BJ (cell line): ENCODE measurements at regions not wholly inside any gene's neighbourhood (a gene's known extent, or its start where the extent isn't known, plus 50 kb on each side); places are given as distances from the start of the nearest gene placed in this dataset. TPM values are rescaled to one million over a fixed set of nuclear protein-coding genes. Genes with fewer than 3 reads are reported as not detected.
"Not testable (repeated sequence)": the region's sequence is repeated elsewhere in the genome, so short reads cannot be mapped to it uniquely, and the experiment has no call there.

Experiments used
- CTCF ChIA-PET: fragments of 350-600 bp; formaldehyde crosslinking; extraction: SDS; loops from one replicate; lab custom pipeline; 2021; ENCODE audit warnings: antibody characterized with exemption, inconsistent platforms; lab: Yijun Ruan, JAX
- POLR2A ChIA-PET: fragments of 300-600 bp; sonication (Branson Sonifier 250); formaldehyde crosslinking; extraction: SDS; loops from one replicate; lab custom pipeline; 2021; ENCODE audit warnings: antibody characterized with exemption; lab: Charles Lee
- DNase-seq: peaks from one replicate; pipeline ENCODE4 v3.0.0-alpha.2; 2011; ENCODE audit warnings: low read depth
- H3K27me3 ChIP-seq: 2 replicates; pipeline ENCODE4 v1.6.0; 2011; ENCODE audit warnings: low read length; ENCODE audit not compliant: control insufficient read depth, insufficient read depth
- H3K36me3 ChIP-seq: 2 replicates; pipeline ENCODE4 v1.5.1; 2011; ENCODE audit warnings: low read length; ENCODE audit not compliant: control insufficient read depth, insufficient read depth
- H3K4me3 ChIP-seq: 2 replicates; pipeline ENCODE4 v1.5.1; 2011; ENCODE audit warnings: low read depth, mild to moderate bottlenecking, control low read depth, low read length
- small RNA-seq: library from RNA; depleted of rRNA; stranded (forward); fragments of <200 nt; gene quantifications from one replicate; pipeline ENCODE3, GENCODE V24; 2012; ENCODE audit warnings: low replicate concordance, low read depth; ENCODE audit not compliant: insufficient read length
- TF ChIP-seq, protein P1 (sequence below): IDR thresholded peaks from 2 replicates; pipeline ENCODE4 v1.5.1; 2011; ENCODE audit warnings: low read depth, mild to moderate bottlenecking, control low read depth, inconsistent platforms, low read length, moderate library complexity; ENCODE audit not compliant: insufficient read depth

DNA sequence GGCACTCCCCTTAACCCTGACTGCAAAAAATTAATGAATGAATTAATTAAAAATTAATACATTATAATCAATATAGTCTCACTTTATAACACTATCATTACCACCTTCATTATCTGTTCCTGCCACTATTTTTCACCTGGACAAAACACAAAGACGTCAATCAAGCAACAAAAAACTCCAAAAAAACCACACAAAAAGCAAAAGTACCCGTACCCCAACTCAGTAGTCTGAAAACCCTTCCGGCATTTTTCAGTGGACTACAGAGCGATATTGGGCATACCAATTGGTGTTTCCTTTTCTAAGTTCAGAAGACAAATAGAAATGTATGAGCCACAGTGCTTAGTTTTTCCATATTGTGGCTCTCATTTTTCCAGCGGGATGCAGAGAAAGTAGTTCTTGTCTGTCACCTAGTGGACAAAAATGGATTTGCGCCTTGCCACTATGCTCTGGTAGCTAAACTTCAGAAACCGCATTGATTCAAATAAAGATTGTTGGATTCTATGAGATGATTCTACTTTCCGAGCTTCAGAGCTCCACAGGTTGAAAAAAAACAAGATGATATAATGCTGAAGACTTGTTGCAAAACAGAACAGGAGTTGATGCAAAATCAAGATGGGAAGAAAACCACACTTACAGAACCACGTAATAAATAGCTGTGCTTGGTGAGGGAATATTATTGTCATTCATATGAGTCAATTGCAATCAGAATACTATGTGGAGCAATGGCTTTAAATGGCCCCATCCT, 50.6 kb upstream of the ITGB1 start:
- TF ChIP-seq, protein P1, sequence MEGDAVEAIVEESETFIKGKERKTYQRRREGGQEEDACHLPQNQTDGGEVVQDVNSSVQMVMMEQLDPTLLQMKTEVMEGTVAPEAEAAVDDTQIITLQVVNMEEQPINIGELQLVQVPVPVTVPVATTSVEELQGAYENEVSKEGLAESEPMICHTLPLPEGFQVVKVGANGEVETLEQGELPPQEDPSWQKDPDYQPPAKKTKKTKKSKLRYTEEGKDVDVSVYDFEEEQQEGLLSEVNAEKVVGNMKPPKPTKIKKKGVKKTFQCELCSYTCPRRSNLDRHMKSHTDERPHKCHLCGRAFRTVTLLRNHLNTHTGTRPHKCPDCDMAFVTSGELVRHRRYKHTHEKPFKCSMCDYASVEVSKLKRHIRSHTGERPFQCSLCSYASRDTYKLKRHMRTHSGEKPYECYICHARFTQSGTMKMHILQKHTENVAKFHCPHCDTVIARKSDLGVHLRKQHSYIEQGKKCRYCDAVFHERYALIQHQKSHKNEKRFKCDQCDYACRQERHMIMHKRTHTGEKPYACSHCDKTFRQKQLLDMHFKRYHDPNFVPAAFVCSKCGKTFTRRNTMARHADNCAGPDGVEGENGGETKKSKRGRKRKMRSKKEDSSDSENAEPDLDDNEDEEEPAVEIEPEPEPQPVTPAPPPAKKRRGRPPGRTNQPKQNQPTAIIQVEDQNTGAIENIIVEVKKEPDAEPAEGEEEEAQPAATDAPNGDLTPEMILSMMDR: peak; percentile 97
- DNase-seq: no peak
- CTCF ChIA-PET: interaction anchor here (0.6 to 2.7 kb wide), 34 partner anchors 14 to 818 kb away, joined by 3 to 20 read pairs (median 5); no protein-coding TSS in a partner anchor
- POLR2A ChIA-PET: interaction anchor here (1.1 kb wide), 1 partner anchor 23 kb away, joined by 3 read pairs; no protein-coding TSS in a partner anchor
- Histone ChIP-seq H3K36me3 (no peaks in the 10 kb centered on the region), H3K27me3 (no peaks in the 10 kb centered on the region), H3K4me3 (no peak overlapping the region)

DNA sequence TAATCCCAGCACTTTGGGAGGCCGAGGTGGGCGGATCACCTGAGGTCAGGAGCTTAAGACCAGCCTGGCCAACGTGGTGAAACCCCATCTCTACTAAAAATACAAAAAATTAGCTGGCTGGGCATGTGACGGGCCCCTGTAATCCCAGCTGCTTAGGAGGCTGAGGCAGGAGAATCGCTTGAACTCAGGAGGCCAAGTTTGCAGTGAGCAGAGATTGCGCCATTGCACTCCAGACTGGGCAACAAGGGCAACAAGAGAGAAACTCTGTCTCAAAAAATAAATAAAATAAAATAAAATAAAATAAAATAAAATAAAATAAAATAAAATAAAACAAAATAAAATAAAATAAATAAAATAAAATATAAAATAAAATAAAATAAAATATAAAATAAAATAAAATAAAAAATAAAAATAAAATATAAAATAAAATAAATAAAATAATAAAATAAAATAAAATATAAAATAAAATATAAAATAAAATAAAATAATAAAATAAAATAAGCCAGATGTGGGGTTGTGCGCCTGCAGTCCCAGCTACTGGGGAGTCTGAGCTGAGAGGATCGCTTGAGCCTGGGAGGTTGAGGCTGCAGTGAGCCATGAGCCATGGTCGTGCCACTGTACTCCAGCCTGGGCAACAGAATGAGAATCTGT, 49.8 kb upstream of the ITGB1 start:
- H3K27me3 ChIP-seq, POLR2A ChIA-PET, H3K36me3 ChIP-seq, H3K4me3 ChIP-seq, DNase-seq: not testable (repeated sequence)
- CTCF ChIA-PET: interaction anchor here (0.7 to 2.7 kb wide), 6 partner anchors 10 to 220 kb away, joined by 3 to 18 read pairs (median 4); no protein-coding TSS in a partner anchor

Small RNA genes lying in the stretch of these regions (small RNA-seq; reads per million reads assigned to genes)
- gene AL365203.1 (not detected), gene MTND4LP11 (not detected), gene RN7SL847P (not detected)
